MV-4-11 (cell line): ENCODE measurements at regions not wholly inside any gene's neighbourhood (a gene's known extent, or its start where the extent isn't known, plus 50 kb on each side); places are given as distances from the start of the nearest gene placed in this dataset.

ENCODE experiments used
- DNase-seq: peaks from one replicate; lab custom pipeline; 2025; lab: John Stamatoyannopoulos, UW

DNA sequence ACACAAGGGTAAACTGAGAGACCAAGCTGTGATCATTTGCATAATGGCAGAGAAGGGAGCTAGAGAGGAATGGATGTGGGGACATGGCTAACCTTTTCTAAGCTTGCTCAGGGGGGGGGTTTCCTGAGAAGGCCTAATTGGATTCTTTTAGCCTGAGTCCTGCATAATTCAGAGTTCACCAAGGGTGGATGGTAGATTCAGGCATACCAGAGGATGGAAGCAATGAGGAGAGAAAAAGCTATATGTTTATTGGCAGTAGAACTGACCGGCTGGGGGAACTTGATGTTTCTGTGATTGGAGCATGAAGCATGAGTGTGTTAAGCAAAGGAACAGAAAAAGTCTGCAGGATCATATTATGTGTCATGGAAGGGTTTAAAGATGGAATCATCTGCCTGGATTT lies 65.9 kb upstream of the KLF12 start:
- no peak for DNase-seq

DNA sequence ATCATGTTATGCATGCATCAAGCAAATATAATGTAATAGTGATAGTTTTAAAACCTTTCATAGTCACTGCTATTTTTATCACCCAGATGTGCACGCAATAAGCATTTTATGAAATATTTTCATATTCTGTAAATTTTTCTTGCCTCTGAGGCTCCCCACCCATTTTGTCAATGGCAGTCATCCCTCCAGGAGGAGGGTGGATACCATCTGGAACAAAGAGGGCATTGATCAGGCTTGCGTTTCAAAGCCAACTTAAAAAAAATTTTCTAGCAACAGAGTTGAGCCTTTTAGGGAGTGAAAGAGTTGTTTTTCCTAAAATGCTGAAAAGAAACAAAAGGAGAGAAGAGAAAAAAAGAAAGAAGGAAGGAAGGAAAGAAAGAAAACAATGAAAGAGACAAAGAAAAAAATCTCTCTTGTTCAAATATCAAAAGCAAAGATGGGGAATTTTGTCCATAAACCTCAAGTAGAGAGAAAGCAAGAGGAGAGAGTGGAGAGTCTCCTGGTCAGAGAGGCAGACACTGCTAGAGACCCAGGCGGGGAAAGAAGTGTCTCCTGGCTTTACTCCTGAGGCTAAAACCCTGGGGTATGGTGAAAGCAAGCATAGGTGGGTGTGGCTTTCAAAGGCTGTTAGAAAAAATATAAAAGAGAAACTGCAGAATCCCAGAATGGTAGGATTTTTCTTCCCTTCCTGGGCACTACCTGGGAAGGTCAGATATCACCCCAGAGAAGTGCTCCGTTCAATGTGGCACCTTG lies 63.6 kb upstream of the KLF12 start:
- DNase-seq: no peak

DNA sequence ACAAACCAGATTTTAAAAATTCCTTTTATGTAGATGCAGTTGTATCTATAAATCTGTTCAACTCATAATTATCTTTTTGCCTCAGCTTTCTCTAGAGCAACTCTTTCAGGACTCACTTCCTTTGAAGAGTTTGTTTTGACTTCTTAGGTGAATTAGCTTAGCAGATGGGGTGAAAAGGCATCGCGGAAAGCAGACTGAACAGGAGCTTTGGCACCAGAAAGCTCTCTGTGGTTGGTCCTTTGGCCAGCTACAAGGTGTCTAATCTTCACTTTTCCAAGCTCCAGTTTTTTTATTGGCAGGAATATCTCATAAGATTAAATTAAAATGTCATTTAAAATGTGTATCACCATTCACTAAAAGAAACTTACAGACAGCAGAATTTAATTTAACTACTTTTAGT lies 60.6 kb upstream of the KLF12 start:
- DNase-seq: no peak

DNA sequence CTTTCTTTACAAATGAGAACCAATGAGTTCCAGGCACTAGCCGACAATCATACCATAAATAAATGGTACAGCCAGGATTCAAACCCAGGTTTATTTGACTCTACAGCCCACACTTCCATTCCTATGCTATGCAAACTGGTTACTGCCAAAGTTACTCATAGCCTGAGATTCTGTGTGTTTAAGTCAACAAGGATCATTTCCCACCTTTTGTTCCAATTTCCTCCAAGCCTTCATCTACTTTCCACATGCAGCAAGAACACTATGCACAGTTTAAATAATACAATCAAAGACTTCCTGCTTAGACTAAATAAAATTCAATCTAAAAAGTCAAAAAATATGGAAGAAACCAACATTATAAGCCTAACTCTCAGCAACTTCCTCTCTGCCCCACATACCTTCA lies 59.2 kb upstream of the KLF12 start:
- DNase-seq: no peak

DNA sequence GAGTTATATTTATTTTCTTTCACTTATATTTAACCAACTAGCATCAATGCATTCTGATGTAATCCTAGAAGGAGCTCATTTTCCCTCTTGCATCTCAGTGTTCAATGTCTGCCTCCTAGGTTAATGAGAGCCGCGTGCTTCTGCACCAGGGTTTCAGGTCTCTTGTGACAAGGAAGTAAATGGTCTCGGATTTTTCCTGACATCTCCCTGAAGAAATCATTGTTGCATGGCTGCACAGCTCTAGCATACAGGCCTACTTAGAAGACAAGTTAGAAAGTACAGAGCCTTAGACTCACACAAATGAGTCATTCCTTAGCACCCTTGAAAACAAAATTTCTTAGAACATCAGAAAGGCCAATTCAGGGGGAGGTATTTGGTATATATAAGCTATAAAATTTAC lies 57.2 kb upstream of the KLF12 start:
- no peak for DNase-seq

DNA sequence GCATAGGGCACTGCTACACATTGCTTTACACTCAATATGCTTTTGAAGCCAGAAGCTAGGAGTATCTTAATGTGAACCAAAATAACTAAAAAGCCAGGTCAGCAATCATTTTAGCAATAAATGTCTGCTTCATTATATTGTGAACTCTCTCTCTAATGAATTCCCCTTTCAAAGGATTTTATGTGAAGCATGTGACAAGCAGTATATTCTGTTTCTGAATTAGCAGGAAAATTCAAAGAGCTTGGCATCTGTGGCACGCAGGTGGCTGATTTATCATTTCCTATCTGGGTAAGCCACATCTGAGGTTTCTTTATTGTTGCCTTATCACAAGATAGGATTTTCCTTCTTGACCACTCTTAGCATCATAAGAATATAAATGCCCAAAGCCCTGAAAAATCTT lies 56.8 kb upstream of the KLF12 start:
- DNase-seq: no peak

DNA sequence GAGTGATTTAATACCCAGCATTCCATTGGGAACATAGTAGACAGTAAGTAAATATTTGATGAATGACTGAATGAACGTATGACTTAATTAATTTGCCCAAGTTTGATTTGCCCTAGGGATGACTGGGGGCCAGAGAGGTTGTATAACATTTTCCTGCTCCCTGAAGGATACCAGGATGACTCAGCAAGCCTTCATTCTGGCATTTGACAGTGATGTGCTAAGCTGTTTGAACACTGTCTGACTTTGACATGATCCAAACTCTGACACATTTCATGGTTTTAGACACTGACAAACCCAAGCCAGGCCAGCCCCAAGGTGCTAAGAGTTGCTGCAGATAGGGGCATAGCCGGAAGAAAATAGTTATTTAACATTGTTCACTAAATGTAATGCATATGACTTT lies 53.4 kb upstream of the KLF12 start:
- no peak for DNase-seq

DNA sequence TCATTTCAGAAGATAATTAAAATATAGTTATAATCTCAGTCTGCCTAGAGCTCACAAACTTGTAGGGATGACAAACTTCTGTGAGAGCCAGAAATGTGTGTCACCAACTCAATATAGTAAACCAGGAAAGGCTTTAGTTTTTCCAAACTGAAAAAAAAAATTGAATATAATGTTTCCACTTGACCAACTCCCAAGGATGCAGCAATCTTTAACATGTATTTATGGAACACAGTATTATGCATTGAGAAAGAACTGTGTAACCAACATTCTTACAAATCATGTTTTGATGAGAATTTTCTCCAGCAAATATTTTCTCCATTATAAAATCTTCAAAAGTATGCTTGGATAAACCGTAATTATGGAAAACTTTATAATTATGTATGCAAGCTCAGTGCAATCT lies 50.1 kb upstream of the KLF12 start:
- no peak for DNase-seq
